Stimulated activated CD4-positive, alpha-beta T cell treated with anti-CD3 and anti-CD28 coated beads, Interleukin-12 subunit alpha, Interleukin-12 subunit beta, amount 100 ng/mL, for 4 hours (primary cell): ENCODE measurements at regions not wholly inside any gene's neighbourhood (a gene's known extent, or its start where the extent isn't known, plus 50 kb on each side); places are given as distances from the start of the nearest gene placed in this dataset.

ENCODE experiments used
- DNase-seq: peaks from one replicate; pipeline ENCODE4 v3.0.0-alpha.2; 2020

DNA sequence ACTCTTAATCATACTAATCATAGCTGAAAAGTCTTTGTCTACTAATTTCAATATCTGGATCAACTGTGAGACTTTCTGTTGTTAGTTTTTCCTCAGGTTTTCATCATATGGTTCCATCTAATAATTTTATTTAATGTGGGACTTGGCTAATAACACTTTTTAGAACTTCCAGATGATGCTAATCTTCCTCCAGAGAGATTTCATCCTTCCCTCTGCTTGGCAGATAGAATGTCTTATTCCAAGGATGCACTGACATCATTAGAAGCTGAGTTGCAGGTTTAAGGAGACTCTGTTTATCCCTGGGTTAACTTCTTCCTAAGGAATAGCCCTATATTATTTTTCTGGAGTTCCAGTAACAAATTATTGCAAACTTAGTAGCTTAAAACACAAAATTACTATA lies 325.6 kb downstream of the COG6 start:
- no peak for DNase-seq

DNA sequence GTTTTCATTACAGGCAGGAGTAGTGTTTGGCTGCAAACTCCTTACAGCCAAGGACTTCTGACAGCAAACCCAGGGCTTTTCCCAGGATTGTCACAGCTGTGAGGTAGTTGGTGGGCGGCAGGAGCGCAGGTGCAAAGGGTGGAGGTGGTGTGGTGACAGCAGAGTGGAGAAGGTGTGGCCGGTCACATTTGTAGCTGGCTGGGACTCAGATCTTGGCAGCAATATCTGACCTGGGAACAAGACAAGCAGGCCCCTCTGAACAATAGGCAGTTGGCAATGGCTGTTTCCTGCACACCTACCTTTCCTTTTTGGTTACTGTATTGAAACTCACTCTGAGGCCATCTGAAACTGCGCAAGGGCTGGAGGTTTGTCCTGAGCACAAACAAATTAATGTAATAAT lies 327.3 kb downstream of the COG6 start:
- no peak for DNase-seq

DNA sequence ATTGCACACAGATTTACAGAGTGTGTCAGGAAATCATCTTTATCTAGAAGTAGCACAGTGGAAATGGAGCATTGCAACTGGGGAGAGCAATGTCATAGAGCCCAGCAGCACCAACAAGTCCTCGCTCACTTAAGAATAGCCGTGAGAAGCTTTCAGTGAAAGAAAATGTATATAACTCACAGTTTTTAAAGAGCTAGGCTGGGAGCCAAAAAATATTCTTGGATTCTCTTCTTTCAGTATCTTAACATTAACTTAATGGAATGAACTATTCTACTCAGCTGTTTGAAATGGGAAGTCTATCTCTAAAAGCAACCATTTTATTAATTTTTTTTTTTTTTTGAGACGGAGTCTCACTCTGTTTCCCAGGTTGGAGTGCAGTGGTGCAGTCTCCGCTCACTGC lies 329.6 kb downstream of the COG6 start:
- DNase-seq: no peak

DNA sequence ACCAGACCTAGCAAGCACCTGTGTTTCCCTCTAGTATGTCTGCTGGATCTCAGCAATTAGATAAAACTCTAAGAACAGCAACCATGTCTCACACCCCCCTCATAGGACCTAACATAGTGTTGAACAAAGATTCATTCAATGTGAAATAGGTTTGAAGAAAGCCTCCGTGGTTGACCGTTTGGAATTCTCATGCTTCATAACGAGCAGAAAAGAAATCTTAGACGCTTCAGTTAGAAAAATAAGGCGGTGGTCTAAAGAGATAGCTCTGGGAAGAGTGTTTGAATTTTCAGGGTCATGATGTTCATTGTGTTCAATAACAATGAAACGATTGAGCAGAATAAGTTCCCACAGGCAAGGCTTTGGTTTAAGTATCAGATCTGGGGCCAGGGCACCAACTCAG lies 332.9 kb downstream of the COG6 start:
- no peak for DNase-seq

DNA sequence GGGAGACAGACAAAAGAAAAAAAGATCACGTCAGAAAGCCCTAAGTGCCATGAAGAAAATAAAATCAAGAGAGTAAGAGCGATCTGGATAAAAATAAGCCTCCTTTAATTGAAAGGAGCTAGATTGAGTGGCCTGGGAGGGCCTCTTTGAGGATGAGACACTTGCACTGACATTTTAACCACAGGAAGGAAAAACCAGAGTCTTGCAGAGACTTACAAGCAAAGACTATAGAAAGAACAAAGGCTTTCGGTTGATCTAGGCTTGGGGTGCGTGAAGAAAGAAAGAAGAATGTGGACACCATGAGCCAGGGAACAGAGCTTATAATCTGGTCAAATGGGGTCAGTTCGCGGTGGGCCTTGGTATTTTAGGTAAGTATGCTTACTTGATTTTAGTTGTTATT lies 342.7 kb downstream of the COG6 start:
- DNase-seq: no peak

DNA sequence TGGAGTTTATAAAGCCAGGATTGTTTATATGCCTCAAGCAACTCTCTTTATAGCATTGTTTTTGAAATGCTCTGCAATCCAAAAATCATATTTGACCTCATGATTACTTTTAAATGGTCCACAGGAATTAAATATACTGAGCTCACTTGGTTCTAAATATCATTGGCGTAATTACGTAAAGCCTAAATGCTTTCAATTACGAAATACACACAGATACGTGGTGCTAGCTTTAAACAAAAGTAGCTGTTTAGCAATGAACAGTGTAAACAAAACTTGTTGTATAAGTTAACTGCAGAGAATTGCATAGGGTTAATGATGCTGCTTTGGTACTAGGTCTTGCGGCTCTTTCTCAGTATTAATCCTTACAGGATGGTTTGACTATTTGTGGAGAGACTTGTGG lies 346.6 kb downstream of the COG6 start:
- no peak for DNase-seq

DNA sequence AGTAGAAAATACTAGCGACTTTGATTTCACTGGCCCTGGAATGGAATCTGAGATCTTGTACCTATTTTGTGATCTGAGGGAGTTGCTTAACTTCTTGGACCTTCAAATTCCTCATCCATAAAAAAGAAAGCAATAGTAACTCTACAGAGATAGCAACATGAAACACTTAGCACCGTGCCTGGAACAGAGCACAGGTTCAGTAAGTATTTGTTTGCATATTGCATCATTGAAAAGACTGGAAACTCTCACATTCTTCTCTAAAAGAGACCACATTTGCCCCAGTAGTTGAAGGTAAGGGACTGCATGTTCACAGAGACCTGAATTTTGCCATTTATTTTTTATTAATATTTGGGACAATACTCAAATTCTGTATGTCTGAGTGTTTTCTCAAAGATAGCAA lies 358.1 kb downstream of the COG6 start:
- no peak for DNase-seq

DNA sequence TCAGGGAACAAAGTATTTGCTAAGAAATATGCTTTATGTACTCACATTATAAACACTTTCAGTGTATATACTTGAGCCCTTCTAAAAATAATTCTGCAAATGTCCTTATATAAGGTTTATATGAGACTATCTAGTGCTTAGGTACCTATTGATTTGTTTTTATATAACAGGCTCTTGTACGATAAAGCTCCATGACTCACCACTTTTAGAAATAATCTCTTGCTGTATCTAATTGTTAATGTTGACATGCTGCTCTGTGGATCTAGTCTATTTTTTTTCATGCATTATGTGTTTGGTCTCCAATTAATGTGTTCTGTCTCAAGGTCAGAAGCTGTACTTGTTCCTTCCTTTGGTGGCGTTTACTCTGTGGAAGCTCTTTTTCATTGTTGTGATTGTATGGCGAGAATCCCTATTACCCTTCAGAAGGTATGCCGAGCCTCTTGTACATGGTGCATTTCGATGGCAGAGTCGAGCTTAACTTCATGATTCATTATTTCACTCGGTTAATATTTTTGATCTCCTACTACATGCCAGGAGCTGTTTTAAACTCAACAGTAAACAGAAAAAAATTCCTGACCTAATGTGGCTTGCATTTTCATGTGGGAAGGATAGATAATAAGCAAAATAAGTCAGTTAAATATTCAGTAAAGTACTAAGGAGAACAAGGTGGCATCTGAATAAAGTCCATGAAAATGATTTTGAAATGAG lies 361.6 kb downstream of the COG6 start:
- DNase-seq: no peak

DNA sequence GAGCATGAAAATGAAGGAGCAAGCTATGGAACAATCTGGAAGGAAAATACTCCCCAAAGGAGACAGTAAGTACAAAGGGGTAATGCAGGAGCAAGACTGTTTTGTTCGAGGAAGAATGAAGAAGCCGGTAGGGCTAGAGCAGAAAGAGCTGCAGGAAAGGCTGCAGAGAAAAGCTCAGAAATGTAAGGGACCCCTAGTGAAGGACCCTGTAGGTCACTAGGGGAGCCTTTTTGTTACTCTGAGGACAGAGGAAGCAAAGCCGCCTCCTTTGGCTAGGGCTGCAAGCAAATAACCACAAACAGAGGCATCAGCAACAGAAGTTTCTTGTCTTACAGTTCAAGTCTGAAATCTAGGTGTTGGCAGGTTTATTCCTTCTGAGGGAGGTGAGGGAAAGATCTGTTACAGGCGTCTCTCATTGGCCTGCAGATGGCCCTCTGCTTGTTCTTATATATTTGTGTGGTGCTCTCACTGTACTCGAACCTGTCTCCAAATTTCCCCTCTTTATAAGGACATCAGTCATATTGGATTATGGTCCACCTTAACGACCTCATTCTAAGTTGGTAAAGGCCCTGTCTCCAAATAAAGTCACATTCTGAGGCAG lies 362.3 kb downstream of the COG6 start:
- DNase-seq: no peak

DNA sequence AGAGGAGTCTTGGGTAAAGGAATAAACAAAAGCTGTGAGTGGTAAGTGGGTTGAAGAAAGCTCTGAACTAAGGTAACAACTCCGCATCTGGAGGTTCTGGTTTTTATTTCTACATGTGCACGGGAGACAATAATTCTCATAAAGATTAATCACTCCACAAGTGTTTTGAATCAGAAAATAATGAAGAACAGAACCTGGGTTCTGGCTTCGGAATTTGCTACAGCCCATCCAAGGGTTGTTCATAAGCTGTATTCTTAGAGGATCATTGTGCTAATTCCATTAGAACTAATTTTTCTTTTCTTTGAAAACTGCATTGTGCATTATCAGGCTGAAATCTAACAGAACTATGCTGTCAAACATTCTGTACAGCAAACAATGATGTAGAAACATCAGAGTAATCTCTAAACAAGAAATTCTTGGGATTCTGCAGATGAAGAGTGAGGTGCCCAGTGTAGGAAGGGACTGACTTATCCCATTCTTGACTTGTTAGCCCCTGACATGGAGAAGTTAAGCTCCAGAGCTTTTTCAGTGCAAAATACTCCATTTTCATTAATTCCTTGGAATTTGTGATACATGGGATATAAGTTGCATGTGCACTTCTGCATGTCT lies 368.2 kb downstream of the COG6 start:
- no peak for DNase-seq

DNA sequence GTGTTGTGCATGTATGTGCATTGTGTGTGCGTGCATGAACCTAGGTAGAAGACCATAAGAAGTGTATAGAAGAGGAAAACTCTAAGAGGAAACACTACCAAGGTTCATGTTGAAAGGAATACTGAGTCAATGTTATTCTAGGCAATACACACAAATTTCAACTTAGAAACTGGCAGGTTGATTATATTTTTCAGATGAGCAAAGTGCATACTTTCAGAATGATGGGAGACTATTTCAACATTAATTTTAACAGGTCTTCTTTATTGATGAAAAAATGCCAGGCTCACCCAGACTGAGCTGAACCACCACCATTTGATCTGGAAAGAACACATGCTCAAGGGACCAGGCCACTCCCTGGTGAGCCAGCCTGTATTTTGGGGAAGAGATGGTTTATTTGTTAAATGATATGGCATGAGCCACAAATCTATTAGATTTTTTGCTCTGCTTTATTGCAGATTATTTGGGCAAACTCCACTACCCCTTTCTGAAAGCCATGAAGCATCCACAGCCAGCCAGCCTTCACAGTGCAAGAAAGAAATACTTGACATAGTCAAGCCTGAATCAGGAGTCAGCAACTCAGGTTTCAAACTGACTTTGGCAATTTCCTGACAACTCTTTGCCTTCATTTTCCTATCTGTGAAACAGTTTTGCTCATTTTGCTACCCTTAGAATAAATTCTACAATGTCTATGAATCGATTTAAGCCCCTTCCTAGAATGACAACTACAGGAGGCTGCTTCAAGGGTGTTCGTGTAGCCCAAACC lies 368.9 kb downstream of the COG6 start:
- no peak for DNase-seq

DNA sequence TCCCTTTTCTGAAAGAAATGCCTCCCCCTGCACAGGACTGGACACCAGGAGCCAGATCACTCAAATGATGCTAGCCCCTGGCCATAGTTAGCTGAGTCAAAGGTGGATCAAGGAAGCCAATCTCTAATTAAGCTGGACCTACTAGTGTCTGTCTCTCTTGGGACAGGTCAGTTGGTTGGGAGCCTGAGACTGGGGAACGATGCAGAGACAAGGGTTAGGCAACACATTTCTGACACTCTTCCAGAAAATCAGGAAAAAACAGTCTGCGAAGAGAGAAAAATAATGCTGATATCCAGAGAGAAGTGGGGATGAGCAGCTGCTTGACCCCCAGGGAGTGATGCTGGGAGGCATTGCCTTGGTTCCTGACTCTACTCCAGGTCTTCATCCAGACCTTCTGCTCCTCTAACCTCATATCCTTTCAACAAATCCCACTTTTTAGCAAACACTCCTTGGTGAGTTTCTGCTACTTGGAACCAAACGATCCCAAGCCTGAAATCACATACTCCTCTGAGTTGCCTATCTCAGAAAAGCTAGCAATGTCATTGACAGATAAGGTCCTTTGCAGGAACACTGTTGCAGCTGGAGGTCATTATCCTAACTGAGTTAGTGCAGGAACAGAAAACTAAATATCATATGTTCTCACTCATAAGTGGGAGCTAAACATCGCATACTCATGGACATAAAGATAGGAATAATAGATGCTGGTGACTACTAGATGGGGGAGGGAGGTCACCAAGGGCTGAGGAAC lies 369.7 kb downstream of the COG6 start:
- no peak for DNase-seq

DNA sequence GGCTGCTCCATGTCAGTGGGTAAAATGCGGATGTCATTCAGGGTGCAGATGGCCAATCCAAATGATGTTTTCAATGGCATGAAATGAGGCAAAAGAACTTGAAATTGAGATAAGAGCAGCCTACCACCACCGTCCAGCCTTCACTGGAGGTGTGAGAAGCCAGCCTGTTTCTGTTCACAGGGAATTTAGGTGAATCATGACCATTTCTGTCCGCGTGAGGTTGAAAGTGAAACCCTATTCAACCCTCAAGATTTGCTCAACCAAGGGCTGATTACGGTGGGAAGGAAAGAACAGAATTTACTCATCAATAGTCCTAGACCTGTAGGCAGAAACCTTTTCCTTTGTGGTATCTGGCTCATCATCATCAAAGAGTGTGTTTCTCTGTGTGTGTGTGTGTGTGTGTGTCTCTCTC lies 370.7 kb downstream of the COG6 start:
- DNase-seq: peak; percentile 42

DNA sequence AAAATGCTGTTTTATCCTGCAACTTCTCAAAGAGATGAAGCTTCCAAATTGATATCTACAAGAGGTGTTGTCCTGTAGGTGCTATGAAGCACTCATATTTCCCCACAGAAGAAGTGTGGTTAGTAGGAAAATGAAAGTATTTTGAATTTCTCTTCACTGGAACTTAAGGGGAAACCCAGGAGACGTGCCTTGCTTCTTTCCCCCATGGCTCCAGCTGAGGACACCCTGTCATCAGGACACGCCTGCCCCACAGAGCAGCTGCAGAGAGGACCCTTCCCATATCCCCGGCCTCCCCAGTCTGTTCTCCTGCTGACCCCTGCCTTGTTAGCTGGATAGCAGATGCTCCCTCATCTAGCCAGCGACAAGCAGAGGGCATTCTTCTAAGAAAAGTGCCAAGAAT lies 371.3 kb downstream of the COG6 start:
- DNase-seq: peak; percentile 44

DNA sequence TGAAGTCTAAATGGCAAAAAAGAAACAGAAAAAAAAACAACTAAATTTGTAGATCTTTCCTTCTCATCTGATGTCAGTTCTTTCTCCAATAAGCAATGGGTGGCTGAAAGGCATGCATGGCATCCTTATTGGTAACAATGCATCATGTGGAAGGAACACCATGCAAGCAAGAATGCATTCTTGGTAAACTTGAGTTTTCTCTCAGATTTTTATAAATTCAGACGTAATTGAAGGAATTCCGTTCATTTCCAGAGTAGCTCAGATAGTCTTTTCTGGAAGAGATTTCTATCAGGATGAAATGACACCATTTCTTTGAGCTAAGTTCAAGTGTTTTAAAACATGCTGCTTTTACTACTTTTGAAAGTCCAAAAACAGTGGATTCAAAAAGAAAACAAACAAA lies 373.0 kb downstream of the COG6 start:
- no peak for DNase-seq

DNA sequence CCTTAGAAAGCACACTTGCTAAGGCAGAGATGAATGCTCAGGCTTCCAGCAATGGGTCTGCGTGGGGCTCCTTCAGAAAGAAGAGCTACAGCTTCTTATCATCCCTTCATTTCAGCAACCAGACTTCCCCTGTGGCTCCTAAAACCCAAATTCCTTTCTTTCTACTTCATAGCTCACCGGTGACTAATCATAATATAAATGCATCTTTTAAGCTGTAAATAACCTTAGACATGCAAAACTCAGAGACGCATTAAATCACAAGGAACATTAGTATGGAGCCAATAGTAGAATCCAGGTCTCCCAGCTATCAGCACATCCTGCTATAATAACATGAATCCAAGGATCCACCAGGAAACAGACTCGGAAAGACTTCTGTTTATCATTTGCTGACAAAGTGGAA lies 375.6 kb downstream of the COG6 start:
- DNase-seq: no peak

DNA sequence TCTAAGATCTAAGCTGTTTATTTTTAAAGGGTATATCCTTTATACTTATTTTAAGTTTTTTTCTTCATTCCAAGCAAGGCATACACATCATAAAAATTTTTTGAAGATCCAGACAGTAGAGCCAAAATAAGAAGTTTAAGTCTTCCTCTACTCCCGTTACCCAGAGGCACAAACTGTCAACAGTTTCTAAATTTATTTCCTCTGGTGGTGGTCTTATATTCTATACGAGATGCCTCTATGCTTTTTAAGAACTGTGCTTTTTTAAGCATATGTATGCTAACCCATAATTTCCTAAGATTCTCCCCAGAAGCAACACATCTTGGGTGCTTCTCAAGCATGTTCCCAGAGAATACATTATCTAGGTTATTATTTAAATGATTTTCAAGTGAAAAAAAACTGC lies 383.6 kb downstream of the COG6 start:
- DNase-seq: no peak

DNA sequence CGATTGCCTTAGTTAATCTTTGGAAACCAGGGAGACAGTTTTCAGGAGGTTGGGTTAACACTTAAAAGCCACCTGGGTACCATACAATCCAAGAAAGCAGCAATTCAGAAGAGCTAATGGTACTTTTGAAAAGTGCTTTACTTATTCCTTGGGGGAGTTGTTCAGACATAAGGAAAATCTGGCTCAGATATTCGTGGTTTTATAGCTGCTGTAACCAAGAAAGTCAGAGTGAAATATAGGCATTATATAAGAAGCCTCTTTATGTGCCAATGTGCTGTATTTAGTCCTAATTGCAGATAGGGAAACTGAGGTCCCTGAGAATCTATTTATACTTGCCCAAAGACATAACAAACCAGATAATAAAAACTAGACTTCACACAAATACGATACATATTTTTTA lies 387.5 kb downstream of the COG6 start:
- no peak for DNase-seq

DNA sequence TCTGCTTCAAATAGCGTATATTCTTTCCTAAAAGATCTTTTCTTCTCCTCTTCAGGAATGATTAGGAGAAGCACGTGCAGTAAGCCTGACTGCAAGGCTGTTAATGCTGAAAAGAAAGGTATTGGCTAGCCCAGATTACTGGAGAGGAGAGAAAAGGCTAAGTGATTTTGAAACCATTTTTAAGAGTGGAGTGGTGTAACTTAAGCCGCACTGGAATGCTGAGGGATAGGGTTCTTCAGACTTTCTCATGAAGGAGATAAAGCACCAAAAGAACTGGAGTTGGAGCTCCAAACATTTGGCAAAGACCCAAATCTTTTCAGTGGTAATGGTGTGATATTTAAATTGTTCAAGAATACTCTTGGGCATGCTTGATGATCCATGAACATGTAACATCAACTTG lies 388.3 kb downstream of the COG6 start:
- DNase-seq: no peak

DNA sequence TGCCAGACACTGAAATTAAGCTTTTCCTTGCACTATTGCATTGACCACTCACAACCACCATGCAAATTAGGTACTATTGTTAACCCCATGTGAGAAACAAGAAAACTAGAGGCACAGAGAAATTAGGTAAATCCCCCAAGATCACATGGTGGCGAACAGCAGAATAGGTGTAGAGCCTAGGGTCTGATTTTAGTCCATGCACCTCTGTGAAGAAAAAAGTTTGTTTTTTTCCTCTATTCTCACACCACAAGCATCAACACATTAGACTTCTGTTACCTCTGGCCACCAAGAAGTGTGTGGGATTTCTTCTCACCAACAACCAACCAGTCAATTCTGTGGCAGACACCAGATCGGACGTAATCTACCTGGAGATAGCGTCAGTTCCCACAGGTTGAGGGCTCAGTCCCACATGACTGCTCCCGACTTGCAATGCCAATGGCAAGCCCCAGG lies 391.9 kb downstream of the COG6 start:
- no peak for DNase-seq

DNA sequence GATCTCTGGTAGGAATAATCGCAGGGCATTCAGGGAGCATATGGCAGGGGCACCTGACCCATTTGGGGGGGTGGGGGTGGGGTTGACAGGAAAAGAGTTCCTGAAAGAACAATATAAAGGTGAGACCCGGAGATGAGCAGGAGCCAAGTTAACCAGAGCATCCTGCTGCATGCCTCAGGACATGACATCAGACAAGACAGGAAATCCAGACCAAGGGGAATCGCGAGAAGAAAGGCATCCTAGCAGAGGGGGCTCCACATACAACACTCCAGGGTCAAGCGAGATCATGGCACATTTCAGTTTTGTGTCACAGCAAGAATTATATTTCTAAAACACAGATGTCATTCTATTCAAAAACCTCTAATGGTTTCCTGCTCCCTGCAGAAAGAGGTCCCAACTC lies 393.1 kb downstream of the COG6 start:
- no peak for DNase-seq

DNA sequence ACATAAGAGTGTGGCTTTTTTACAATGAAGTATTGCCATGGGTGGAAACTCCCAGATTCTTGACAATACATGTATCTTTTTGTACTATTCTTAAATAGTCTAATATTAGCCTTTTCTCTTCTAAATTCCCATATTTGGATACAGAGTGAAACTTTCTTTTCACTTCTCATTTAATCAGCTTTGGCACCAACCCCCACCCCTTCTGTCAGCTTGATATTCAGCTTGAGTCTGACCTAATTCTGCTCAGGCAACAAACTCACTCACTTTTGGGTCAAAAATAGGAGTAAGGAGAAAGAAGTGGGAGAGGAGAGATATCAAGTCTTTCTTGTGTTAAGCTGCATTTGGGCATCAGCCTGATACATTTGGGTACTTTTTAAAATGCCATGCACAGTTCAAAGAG lies 397.5 kb downstream of the COG6 start:
- DNase-seq: no peak

DNA sequence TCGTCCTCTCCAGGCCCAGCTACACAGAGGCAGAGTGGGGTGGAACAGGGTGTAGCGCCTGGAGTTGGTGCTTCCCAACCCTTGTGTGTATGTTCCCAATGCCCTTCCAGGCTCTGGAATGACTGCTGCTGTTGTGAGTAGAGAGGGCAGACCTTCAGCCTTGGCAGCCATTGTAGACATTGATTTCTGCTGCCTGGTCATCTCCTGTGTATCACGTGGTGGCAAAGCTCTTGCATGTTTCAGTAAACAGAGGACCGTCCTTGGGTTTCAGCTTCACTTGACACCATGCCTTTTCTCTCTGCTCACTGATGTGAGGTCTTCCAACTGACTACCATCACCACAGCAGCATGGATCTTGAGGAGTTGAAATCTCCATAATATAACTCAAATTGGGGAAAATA lies 397.9 kb downstream of the COG6 start:
- DNase-seq: no peak
